ENCODE measurements at regions not wholly inside any gene's neighbourhood (a gene's known extent, or its start where the extent isn't known, plus 50 kb on each side); places are given as distances from the start of the nearest gene placed in this dataset.

GRCh38 chr7:34236057-34236456 lies 330.7 kb downstream of the BMPER start:
- TF ChIP-seq CTCF (conservative IDR thresholded peaks at IDR 0.05; ENCODE audit: low read depth, low read length) (no peak), EZH2 (IDR thresholded peaks at IDR 0.05; ENCODE audit: low read length, unreplicated experiment) (no peak), EZH2phosphoT487 (IDR thresholded peaks at IDR 0.05; ENCODE audit: borderline replicate concordance, low read length) (no peak)

Data from PC-3 (cell line).